Fibroblast of lung (primary cell): ENCODE measurements at regions not wholly inside any gene's neighbourhood (a gene's known extent, or its start where the extent isn't known, plus 50 kb on each side); places are given as distances from the start of the nearest gene placed in this dataset.
"Not testable (repeated sequence)": the region's sequence is repeated elsewhere in the genome, so short reads cannot be mapped to it uniquely, and the experiment has no call there.

Experiments
- CTCF ChIP-seq, 2 donors: IDR thresholded peaks in 1 of 2; conservative IDR thresholded peaks in 1 of 2; 1 replicate in 1 of 2; 2 replicates in 1 of 2; pipeline ENCODE4 v1.5.1; 2011 to 2012; ENCODE audit warnings: low read length in 2 of 2, control low read depth in 1 of 2, inconsistent platforms in 1 of 2, low read depth in 1 of 2, mild to moderate bottlenecking in 1 of 2
- EZH2 ChIP-seq: IDR thresholded peaks from 2 replicates; pipeline ENCODE4 v1.5.1; 2012; ENCODE audit warnings: low read length, control low read depth, mild to moderate bottlenecking; ENCODE audit errors: missing control alignments

- not testable (repeated sequence) for TF ChIP-seq CTCF (conservative IDR thresholded peaks at IDR 0.05 in 1 of 2, IDR thresholded peaks at IDR 0.05 in 1 of 2; ENCODE audit: low read depth in 1 of 2, low read length in 2 of 2); EZH2
Observed at GRCh38 chr10:130295761-130296160, 159.6 kb downstream of the GLRX3 start.
